NCI-H345 (cell line): ENCODE measurements at regions not wholly inside any gene's neighbourhood (a gene's known extent, or its start where the extent isn't known, plus 50 kb on each side); places are given as distances from the start of the nearest gene placed in this dataset.
"Not testable (repeated sequence)": the region's sequence is repeated elsewhere in the genome, so short reads cannot be mapped to it uniquely, and the experiment has no call there.

ENCODE experiments used
- DNase-seq: peaks from one replicate; lab custom pipeline; 2025; lab: John Stamatoyannopoulos, UW

DNA sequence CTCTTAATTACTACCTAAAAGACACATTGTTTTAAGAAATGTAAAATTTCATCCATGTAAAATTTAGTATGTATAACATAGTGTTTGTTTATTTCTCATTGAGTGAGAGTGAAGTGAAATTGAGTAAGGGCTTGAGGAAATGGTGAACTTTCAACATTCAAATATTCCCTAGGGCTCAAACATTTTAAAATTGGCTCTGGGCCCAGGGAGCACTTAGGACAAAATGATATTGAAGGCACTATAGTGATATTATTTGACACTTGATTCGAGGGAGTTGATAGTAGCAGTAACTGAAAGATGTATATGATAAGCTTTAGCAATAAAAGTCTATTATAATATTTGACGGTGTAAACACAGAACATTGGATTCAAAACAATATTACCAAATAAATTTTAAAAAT is 1244.0 kb upstream of the TENM3 start:
- DNase-seq = no peak

DNA sequence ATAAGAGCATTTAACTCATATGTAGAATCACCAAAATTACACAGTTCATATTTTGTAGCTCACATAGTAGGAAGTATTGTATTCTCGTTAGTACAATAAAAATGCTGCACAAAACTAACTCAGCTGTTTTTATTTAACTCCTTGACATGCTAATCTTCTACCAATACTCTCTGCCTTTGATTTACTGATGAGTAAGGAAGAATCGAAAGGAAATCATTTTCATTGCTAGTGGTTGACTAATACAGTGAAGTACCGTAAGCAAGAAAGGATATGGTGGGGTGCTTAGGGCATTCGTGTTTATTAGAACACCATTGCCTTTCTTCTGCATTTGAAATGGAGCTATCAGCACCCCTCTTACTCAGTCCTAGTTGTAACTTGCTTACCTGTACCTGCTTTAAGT is 1239.1 kb upstream of the TENM3 start:
- no peak for DNase-seq

DNA sequence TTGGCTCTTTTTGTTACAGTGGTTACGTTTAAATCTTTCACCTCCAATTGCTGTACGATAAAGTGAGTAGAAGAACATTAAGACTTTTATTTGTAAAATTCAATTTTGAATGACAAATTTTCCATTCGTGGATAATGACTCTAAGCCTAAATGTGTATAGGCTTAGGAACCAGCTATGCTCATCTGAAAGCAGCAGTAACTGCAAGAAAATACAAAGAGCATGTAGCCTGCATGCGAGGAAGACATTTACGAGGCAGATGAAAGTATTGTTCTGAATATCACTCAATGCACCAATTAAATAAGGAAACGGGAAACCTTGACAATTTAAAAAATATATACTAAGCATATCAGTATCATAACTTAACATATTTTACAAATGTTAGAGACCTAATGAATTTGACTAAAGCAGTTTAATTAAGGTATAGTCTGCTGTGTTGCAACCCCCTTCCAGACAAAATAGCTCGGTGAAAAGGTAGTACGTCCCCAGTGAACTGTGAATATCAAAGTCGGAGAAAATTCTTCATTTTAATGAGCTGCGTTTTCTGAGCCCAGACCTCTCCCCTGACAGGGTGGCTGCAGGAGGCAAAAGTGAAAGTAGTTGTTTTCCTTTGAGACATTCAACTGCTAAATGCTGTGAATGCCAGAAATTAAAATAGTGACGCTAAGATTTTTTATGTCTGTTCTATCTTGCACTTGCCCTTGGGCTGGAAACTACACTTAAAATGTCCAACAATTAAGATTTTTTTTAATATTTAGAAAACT is 1236.5 kb upstream of the TENM3 start:
- DNase-seq = no peak

DNA sequence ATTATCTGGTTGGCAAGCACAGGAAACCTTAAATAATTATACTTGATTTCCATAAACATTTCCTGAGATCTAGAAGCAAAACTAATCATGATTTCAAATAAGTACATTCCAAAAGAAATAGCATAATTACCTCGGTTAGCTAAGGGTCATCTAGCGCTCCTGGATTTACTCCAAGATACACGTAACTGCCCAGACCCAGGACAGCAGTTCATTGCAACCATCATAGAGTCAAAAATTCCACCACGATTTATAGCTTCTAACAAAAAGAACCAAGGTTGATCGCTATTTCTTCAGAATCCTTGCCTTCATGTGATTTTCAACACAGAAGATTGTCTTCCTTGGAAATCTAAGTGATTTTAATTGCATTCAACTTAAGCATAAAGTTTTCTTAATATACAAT is 1235.5 kb upstream of the TENM3 start:
- DNase-seq = no peak

DNA sequence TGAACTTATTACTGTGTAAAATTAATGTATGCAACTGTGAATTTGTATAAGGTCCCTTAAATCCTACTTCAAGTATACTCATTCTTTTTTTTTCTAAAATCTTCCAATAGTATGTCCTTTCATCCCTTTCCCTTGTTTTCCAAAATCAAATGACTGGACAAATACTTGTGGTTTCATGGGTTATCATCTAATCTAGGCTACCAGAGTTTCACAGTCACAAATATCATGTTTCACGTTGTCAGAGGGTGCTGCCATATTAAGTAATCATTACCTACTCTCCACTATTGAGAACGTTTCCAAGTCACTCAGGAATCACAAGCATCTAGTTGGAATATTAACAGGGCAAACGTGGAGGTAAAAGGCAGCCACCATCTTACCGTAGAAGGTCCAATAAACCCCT is 1235.0 kb upstream of the TENM3 start:
- no peak for DNase-seq

DNA sequence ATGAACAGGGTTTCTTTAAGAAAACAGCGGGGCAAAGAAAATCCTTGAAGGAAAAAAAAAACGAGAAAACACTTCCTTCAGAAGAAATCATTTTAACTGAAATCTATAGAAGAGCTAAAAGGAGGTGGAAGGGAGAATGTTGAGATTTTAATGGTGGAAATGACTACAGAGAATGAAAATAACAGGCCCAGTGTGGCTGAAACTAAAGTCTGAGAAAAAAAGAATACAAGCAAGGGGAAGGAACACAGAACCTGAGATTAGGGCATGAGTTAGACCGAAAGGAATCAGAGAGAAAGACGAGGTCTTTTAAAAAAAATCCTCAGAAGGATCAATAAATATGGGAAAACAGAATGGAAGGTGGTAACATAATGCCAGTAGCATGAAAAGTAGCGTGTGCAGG is 1230.0 kb upstream of the TENM3 start:
- no peak for DNase-seq

DNA sequence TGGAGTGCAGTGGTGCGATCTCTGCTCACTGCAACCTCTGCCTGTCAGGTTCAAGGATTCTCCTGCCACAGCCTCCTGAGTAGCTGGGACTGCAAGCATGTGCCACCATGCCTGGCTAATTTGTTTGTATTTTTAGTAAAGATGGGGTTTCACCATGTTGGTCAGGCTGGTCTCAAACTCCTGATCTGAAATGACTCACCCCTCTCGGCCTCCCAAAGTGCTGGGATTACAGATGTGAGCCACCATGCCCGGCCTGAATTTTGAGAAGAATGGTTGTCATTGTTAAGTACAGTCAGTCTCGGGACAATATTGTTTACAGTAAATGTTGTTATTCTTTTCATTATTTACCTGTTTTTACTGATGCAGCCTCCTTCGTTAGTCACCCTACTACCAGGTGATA is 1226.2 kb upstream of the TENM3 start:
- no peak for DNase-seq

DNA sequence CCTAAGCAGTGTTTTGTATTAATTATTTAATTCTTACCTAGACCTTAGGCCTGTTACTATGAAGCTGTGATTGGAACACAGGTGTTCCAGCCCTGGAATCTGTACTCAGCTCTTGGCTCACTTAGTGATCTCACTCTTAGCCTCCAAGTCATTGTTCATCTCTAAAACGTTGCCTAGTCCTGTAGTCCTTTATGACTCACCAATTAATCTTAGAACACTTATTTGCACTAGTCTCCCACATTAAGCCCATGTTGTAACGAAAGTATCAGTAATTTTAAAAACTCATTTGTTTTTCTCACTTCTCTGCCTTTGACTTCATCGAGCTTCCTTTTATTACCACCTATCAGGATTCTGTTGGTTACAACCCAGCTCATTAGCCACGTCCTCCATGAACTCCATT is 1224.7 kb upstream of the TENM3 start:
- DNase-seq = no peak

DNA sequence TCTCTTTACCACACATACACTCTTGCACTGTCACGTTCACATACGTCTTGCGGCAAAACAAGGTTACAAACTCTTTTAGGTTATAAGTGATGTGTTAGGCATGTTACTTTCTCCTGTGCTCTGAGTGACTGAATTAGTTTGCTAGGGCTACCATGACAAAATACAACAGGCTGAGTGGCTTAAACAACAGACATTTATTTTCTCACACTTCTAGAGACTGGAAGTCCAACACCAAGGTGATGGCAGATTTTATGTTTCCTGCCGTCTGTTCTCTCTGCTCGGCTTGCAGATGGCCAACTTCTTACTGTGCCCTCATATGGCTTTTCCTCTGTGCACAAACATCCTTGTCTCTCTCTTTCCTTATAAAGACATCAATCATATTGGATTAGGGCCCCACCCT is 1224.3 kb upstream of the TENM3 start:
- DNase-seq = no peak

DNA sequence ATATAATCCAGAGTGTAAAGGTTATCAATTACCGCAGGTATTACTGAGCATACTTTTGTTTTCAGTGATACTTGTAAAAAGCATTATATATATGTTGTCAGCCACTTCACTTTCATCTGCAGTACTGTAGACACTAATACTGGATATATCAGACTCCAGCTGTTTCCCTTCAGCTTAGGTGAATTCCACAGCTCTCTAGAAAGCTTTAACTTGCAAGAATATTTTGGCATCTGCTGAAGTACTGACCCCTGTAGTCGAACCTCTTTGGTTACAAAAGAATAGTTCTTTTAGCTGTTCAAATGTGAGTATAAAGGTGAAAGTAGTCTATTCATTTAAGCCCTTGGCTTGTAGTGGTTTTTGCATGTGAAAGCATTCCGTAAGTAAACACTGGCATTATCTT is 1222.7 kb upstream of the TENM3 start:
- no peak for DNase-seq

DNA sequence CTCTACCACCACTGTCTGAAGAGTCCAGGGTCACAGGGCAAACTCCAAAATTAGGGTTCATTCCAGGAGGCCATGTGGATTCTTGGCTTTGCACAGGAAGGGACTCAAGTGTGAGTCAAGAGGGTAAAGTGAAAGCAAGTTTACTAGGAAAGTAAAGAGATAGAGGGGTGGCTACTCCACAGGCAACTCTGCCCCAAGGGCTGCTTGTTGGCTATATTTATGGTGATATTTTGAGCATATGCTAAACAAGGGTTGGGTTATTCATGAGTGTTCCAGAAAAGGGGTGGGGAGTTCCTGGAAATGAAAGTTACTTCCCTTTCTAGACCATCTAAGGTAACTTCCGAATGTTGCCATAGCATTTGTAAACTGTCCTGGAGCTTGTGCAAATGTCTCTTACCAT is 1222.0 kb upstream of the TENM3 start:
- no peak for DNase-seq

DNA sequence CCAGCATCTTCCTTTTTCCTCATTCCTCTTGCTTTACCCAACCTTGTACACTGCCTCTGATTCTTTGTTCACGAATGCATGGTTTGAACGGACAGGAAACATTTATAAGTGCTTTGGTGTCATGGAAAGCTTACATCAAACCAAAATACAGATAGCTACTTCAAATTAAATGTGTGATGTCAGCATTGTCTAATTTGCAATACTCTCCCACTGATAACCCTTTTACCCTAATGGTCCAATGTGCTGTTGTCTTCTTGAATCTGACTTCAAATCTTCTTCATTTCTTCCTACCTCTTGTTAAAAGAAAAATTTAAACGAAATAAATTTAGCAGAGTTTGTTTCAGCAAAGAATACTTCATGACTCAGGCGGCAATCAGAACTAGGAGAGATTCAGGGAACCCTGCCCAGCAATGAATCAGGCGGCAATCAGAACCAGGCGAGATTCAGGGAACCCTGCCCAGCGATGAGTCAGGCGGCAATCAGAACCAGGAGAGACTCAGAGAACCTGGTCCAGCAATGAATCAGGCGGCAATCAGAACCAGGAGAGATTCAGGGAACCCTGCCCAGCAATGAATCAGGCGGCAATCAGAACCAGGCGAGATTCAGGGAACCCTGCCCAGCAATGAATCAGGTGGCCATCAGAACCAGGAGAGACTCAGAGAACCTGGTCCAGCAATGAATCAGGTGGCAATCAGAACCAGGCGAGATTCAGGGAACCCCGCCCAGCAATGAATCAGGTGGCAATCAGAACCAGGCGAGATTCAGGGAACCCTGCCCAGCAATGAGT is 1212.9 kb upstream of the TENM3 start:
- DNase-seq = not testable (repeated sequence)

DNA sequence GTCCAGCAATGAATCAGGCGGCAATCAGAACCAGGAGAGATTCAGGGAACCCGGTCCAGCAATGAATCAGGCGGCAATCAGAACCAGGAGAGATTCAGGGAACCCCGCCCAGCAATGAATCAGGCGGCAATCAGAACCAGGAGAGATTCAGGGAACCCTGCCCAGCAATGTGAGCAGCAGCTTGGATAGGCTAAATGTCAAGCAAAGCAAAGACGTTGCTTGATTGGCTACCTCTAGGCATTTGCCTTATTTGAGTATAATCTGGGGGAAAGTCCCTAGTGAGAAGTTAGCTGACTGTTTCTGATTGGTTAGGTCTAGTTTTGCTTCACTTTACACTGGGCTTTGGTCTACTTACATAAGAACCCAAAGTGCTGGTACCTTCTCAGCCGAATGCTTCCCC is 1212.2 kb upstream of the TENM3 start:
- no peak for DNase-seq

DNA sequence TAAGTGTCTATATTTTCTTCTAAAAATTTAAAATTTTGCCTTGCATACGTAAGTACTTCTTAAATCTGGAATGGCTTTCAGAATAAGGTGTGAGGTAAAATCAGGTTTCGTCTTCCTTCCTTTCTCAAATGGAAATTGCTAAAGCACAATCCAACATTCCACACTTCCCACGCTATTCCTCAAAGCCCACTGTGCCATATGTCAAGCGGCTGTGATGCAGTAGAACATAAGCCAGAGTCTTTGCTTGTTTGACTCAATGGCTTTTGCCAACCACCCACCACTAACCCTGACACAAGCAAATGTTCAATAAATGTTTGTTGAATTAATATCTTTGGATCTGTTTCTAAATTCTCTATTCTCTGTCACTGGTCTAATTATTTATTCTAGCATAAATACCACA is 1199.7 kb upstream of the TENM3 start:
- no peak for DNase-seq

DNA sequence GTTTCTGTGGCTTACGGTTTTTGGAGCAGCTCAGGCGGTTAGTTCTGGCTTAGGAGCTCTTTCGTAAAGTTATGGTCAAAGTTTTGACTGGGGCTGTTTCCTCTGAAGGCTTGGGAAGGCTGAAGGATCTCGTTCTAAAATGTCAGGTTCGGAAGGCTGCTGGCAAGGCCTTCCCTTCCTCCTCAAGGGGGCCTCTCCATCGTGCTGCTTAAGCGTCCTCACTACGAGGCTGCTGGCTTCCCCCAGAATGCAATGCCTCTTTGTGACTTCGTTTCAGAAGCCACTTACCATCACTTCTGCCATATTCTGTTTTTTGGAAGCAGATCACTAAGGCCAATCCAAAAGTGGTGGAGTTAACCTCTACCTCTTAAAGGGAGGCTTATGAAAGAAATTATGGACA is 1196.4 kb upstream of the TENM3 start:
- no peak for DNase-seq

DNA sequence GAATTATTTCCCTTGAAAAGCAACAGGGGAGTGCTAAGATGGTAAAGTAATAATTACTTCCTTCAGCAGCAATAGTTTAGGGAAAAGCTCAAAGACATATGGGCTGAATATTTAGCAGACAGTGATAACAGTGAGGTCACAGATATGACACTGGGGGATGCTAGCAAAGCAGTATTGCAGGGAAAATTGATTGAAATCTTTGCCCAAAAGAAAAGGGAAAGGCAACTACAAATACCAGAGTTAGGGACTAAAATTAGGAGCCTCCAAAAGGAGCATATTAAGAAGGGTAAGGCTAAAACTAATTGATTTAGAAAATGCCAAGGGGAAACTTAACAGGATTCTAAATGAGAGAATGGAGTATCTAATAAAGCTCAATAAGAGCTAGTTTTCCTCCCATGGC is 1191.3 kb upstream of the TENM3 start:
- no peak for DNase-seq

DNA sequence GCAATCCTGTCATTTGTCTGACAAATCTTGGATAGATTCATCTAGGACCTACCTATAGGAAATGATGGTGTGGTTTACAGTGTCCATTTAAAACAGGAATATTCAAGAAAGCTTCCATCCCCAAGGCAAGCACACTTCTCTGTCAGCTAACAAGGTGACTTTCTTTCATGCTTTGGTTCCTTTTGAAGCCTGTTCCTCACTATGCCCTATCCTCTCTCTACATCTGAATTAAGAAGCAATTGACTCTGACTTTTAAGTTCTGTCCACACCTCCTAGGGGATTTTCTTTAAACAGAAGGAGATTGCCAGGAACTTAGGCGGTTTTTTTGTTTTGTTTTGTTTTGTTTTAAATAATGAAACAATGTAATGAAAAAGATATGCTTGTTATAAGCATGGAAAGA is 1181.4 kb upstream of the TENM3 start:
- no peak for DNase-seq

DNA sequence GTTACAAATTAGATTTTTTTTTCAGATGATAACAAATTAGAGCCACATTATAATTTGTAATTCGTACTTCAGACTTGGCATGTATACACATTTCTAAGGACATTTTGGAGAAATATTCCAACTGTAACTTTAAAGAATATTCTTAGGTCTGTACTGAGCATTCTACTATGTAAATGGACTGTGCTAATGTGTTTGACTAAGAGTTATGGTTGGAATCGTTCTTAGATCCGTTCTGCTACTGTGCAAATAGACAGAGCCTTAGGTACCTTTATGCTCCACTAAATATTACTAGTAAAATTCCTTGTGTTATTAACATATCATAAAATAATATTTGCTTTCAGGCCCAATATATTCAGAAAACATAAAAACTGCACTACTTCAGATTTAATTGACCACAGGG is 1180.0 kb upstream of the TENM3 start:
- DNase-seq = no peak

DNA sequence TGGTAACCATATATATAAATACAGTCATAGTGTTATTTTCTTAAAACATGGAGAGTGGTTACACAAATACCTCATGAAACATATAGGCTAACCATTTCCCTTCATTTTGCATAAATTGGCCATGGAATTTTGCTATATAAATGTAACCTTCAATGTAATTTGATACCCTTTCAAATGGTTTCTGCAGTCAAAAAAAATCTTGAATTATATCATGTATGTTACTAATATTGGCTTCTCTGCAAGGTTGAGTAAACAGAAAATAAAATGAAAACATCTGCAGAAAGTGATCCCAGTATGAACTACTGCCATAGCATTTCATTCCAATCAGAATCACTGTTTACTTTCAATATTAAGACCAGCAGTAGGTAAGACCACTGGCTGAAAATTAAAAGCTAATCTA is 1165.9 kb upstream of the TENM3 start:
- no peak for DNase-seq

DNA sequence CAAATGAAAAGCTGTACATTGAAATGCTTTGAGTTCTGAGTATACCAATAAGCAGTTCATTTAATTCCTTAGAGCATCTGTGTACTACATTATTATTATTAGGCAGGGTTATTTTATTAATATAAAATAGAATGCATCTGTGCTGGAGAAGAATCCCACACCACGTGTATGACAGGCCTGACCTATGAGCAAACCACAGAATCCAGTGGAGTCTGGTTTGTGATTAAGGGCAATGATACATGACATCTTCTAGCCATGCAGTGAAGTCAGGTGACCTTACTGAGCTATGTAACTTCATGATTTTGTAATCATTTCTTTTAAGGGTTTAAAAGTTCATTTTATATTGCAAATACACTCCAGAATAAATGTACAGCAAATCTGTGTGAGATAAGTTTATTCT is 1165.0 kb upstream of the TENM3 start:
- no peak for DNase-seq

DNA sequence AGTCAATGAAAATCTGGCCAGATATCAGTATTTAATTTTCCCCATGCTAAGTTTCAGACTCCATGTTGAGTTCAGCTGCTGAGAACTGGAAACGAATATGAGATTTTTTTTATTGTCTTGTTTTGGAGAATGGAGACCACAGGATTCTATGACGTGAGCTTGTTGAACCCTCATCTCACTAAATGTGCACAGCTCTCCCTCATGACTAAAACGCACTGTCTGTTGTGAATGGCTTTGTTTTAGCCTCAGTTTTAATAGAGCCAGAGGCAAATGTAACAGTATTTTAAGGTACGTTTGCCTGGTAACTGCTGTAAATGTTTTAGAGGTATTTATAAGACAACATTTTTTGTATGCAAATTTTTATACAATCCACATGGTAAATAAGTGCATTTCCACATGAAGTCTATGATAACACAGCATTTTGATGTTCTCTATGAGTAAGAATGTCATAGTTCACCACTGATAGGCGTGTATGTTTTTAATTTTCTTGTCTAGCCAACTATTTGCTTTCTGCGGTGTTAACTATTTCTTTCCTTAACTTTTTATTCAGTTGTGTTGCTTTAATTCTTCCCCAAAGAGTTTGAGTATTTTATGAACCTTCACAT is 1159.3 kb upstream of the TENM3 start:
- DNase-seq = no peak

DNA sequence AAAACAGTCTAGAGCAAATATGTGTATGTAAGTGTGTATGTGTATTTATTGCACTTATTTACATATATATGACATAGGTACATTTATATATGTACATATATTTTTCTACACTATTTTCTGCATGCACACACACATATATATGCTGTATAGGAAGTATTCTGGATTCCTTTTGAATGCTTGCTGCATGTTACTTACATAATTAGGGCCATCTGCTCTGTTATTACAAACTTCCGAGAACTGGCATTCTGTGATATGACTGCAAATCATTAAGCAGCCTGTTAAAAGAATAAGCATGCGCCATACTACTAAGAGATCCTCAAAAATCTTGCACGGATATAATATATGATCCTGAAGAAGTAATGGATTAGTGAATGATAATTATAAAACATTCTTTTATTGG is 1157.6 kb upstream of the TENM3 start:
- no peak for DNase-seq

DNA sequence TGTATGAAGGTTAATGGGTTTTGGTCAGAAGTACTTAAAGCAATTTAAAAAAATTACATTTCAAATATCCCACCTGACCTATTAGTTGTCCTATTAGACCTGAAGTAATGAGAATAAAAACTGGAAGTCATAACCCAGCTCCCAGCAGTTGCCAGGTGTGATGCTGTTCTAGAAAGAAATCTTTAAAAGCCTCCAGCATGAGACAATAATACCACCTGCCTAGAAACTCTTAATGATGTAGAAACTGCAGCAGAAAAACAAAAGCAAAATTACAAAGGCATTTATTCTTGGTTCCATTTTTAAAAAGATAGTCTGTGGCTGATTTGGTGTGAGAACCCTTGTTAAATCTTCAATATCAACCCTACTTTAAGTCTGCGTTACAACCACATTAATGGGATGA is 1137.7 kb upstream of the TENM3 start:
- no peak for DNase-seq
